HepG2 (cell line): ENCODE measurements at regions not wholly inside any gene's neighbourhood (a gene's known extent, or its start where the extent isn't known, plus 50 kb on each side); places are given as distances from the start of the nearest gene placed in this dataset.

Source experiments
- ARNTL ChIP-seq: sonication (generic); formaldehyde crosslinking; IDR thresholded peaks from 2 replicates; pipeline ENCODE4 v1.4.0; 2020; ENCODE audit warnings: mild to moderate bottlenecking, missing genetic modification reagents
- ATF2 ChIP-seq: sonication (generic); formaldehyde crosslinking; IDR thresholded peaks from 2 replicates; pipeline ENCODE4 v1.4.0; 2020; ENCODE audit warnings: missing genetic modification reagents
- CEBPB ChIP-seq: IDR thresholded peaks from 2 replicates; pipeline ENCODE4 v1.6.1; 2011; ENCODE audit warnings: low read depth, low read length, improper control_type of control experiment, borderline replicate concordance
- CEBPG ChIP-seq: IDR thresholded peaks from 2 replicates; pipeline ENCODE4 v1.6.1; 2016
- FOXO1 ChIP-seq: sonication (generic); formaldehyde crosslinking; IDR thresholded peaks from 2 replicates; pipeline ENCODE4 v1.4.0; 2020; ENCODE audit warnings: missing genetic modification reagents
- HHEX ChIP-seq: IDR thresholded peaks from 2 replicates; pipeline ENCODE4 v1.6.1; 2016; ENCODE audit warnings: control low read depth
- HMG20A ChIP-seq: IDR thresholded peaks from 2 replicates; pipeline ENCODE4 v1.6.1; 2016; ENCODE audit warnings: borderline replicate concordance
- KDM2A ChIP-seq: sonication (generic); formaldehyde crosslinking; IDR thresholded peaks from 2 replicates; pipeline ENCODE4 v1.4.0; 2020; ENCODE audit warnings: low read depth, missing genetic modification reagents, borderline replicate concordance
- KLF16 ChIP-seq, 2 experiments: sonication (generic) in 1 of 2; formaldehyde crosslinking in 1 of 2; IDR thresholded peaks; 2 replicates each; pipeline versions ENCODE4 v1.6.1 to v1.8.0; 2016 to 2023; ENCODE audit warnings: missing genetic modification reagents in 2 of 2, missing compliant biosample characterization in 1 of 2
- MIER2 ChIP-seq: IDR thresholded peaks from 2 replicates; pipeline ENCODE4 v1.6.1; 2016; ENCODE audit warnings: missing biosample characterization, missing genetic modification reagents
- NFIC ChIP-seq: IDR thresholded peaks from 2 replicates; pipeline ENCODE4 v1.6.1; 2012; ENCODE audit warnings: mild to moderate bottlenecking, low read length, inconsistent platforms
- RARG ChIP-seq: sonication (generic); formaldehyde crosslinking; IDR thresholded peaks from 2 replicates; pipeline ENCODE4 v1.4.0; 2020; ENCODE audit warnings: low read depth, mild to moderate bottlenecking, missing genetic modification reagents
- SKI ChIP-seq: fragments of 450-650 bp; IDR thresholded peaks from one replicate; pipeline ENCODE4 v1.6.1; 2018; ENCODE audit warnings: mild to moderate bottlenecking; ENCODE audit not compliant: partially characterized antibody
- SOX5 ChIP-seq: IDR thresholded peaks from 2 replicates; pipeline ENCODE4 v1.6.1; 2016; ENCODE audit warnings: borderline replicate concordance
- SRF ChIP-seq: IDR thresholded peaks from 2 replicates; pipeline ENCODE4 v1.6.1; 2011; ENCODE audit warnings: mild to moderate bottlenecking, low read depth, low read length, moderate library complexity
- TCF7 ChIP-seq: sonication (generic); IDR thresholded peaks from 2 replicates; pipeline ENCODE4 v1.6.1; 2016; ENCODE audit warnings: antibody characterized with exemption, low read depth
- TEAD3 ChIP-seq: optimal IDR thresholded peaks from 2 replicates; pipeline ENCODE3; 2016; ENCODE audit warnings: borderline replicate concordance
- ZFP36 ChIP-seq: fragments of 150-350 bp; IDR thresholded peaks from 2 replicates; pipeline ENCODE4 v1.6.1; 2018; ENCODE audit warnings: borderline replicate concordance, low read length, low read depth; ENCODE audit not compliant: partially characterized antibody
- ZNF546 ChIP-seq: sonication (generic); formaldehyde crosslinking; conservative IDR thresholded peaks from 2 replicates; pipeline ENCODE4 v1.8.1; 2023; ENCODE audit warnings: mild to moderate bottlenecking, missing genetic modification reagents
- ZNF567 ChIP-seq: sonication (generic); formaldehyde crosslinking; IDR thresholded peaks from 2 replicates; pipeline ENCODE4 v1.8.1; 2023; ENCODE audit warnings: mild to moderate bottlenecking, missing genetic modification reagents, borderline replicate concordance
- ZNF670 ChIP-seq: sonication (generic); formaldehyde crosslinking; IDR thresholded peaks from 2 replicates; pipeline ENCODE4 v1.8.0; 2022; ENCODE audit warnings: mild to moderate bottlenecking, missing genetic modification reagents, borderline replicate concordance
- ZNF710 ChIP-seq: sonication (generic); formaldehyde crosslinking; IDR thresholded peaks from 2 replicates; pipeline ENCODE4 v1.5.0; 2020; ENCODE audit warnings: mild to moderate bottlenecking, missing genetic modification reagents, borderline replicate concordance
- TF ChIP-seq, protein P1 (sequence below): sonication (generic); formaldehyde crosslinking; IDR thresholded peaks from 2 replicates; pipeline ENCODE4 v1.4.0; 2020; ENCODE audit warnings: missing genetic modification reagents
- TF ChIP-seq, protein P2 (sequence below): sonication (generic); formaldehyde crosslinking; IDR thresholded peaks from 2 replicates; pipeline ENCODE4 v1.5.1; 2020; ENCODE audit warnings: mild to moderate bottlenecking, moderate library complexity, missing genetic modification reagents

DNA sequence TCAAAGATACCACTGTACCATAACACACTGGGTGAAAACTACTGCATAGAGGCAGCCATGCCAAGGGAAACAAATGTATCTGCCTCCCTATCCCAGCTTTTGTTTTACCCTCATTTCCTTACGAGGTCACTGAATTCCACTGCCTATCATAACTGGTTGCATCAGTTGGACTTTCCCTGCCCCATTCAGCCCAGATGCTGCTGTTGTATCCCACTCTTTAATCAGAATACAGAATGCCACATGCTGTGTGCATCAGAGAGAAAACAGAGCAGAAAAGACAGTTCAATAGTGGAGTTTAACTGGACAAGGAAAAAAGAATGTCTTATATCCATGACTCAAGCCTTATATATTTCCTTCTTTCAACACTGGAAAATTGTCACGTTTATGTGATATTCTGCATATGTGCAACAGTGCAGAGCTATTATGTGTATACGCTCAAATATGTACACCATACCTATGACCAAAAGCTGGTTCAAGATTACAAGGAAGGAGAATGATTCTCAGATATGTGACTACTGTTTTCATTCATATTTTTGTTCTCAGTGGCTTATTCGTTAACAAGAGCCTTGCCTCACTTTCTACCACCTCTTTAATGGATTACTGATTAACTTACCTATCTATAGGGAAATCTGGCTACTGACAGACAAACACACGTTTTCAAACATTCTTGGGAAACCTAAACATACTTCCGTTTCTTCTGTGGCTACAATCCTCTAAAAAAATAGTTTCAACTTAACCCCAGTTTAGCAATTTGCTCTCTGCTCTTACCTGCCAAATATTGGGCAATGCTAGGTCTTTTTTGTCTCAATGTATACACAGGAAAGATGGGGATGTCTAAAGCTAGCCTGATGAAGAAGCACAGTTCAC is 378.9 kb downstream of the SMARCA1 start (continued):
- TF ChIP-seq ZNF710 (peak; percentile 68; the same call in 1 of the 2 replicates), HHEX (0 out of 2 replicates have a peak, but pooled peaks have one; percentile 11), ARNTL (CRISPR knock-in tag) (peak; percentile 82; the same call in 1 of the 2 replicates), TCF7 (peak; percentile 91), RARG (no peak), ZNF567 (CRISPR knock-in tag) (no peak), SRF (peak; percentile 51; the same call in 1 of the 2 replicates), KDM2A (CRISPR knock-in tag) (no peak), HMG20A (CRISPR knock-in tag) (peak; percentile 85), MIER2 (CRISPR knock-in tag) (0 out of 2 replicates have a peak, but pooled peaks have one; percentile 31), ZNF670 (CRISPR knock-in tag) (peak; percentile 62; the same call in 1 of the 2 replicates), CEBPG (CRISPR knock-in tag) (peak; percentile 98), ATF2 (CRISPR knock-in tag) (peak; percentile 79; the same call in 1 of the 2 replicates), ZNF546 (CRISPR knock-in tag) (no peak), SKI (peak; percentile 68), KLF16 (CRISPR knock-in tag; IDR thresholded peaks at IDR 0.05) (peak in 1 of 2 experiments; percentile 65; a peak in 1 of 4 replicates), SOX5 (CRISPR knock-in tag) (peak; percentile 87), FOXO1 (peak; percentile 81), ZFP36 (no peak), NFIC (peak; percentile 97), TEAD3 (peak; percentile 72), CEBPB (peak; percentile 96)
- TF ChIP-seq, protein P1, sequence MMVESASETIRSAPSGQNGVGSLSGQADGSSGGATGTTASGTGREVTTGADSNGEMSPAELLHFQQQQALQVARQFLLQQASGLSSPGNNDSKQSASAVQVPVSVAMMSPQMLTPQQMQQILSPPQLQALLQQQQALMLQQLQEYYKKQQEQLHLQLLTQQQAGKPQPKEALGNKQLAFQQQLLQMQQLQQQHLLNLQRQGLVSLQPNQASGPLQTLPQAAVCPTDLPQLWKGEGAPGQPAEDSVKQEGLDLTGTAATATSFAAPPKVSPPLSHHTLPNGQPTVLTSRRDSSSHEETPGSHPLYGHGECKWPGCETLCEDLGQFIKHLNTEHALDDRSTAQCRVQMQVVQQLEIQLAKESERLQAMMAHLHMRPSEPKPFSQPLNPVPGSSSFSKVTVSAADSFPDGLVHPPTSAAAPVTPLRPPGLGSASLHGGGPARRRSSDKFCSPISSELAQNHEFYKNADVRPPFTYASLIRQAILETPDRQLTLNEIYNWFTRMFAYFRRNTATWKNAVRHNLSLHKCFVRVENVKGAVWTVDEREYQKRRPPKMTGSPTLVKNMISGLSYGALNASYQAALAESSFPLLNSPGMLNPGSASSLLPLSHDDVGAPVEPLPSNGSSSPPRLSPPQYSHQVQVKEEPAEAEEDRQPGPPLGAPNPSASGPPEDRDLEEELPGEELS (CRISPR knock-in tag), result peak; percentile 92
- TF ChIP-seq, protein P2, sequence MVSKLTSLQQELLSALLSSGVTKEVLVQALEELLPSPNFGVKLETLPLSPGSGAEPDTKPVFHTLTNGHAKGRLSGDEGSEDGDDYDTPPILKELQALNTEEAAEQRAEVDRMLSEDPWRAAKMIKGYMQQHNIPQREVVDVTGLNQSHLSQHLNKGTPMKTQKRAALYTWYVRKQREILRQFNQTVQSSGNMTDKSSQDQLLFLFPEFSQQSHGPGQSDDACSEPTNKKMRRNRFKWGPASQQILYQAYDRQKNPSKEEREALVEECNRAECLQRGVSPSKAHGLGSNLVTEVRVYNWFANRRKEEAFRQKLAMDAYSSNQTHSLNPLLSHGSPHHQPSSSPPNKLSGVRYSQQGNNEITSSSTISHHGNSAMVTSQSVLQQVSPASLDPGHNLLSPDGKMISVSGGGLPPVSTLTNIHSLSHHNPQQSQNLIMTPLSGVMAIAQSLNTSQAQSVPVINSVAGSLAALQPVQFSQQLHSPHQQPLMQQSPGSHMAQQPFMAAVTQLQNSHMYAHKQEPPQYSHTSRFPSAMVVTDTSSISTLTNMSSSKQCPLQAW (CRISPR knock-in tag), result peak; percentile 51; the same call in 1 of the 2 replicates
